HG03457 (cell line): ENCODE measurements at regions not wholly inside any gene's neighbourhood (a gene's known extent, or its start where the extent isn't known, plus 50 kb on each side); places are given as distances from the start of the nearest gene placed in this dataset.
"Not testable (repeated sequence)": the region's sequence is repeated elsewhere in the genome, so short reads cannot be mapped to it uniquely, and the experiment has no call there.

ENCODE experiments used
- ATAC-seq: cut with Tn5 transposase; IDR thresholded peaks from one replicate; pipeline ENCODE4 v1.9.1; 2021; ENCODE audit warnings: moderate number of reproducible peaks; ENCODE audit not compliant: unreplicated experiment

- ATAC-seq = no peak
Observed at GRCh38 chr3:151599103-151599672, 134.5 kb upstream of the AADACL2 start.

- ATAC-seq = no peak
Observed at GRCh38 chr3:151596940-151597339, 136.1 kb upstream of the IGSF10 start.

GRCh38 chr3:151593928-151594327 is 133.1 kb upstream of the IGSF10 start:
- no peak for ATAC-seq

GRCh38 chr3:151592287-151592686 is 131.4 kb upstream of the IGSF10 start:
- no peak for ATAC-seq

- no peak for ATAC-seq
Observed at GRCh38 chr3:151591441-151591840, 130.6 kb upstream of the IGSF10 start.

GRCh38 chr3:151589311-151589710 is 128.4 kb upstream of the IGSF10 start:
- no peak for ATAC-seq

GRCh38 chr3:151587659-151588058 is 126.8 kb upstream of the IGSF10 start:
- ATAC-seq = not testable (repeated sequence)

- peak; percentile 67 for ATAC-seq
Observed at GRCh38 chr3:151584566-151584965, 123.7 kb upstream of the IGSF10 start.

- no peak for ATAC-seq
Observed at GRCh38 chr3:151581035-151581434, 120.2 kb upstream of the IGSF10 start.

GRCh38 chr3:151580591-151580990 is 119.7 kb upstream of the IGSF10 start:
- no peak for ATAC-seq

- ATAC-seq = no peak
Observed at GRCh38 chr3:151579571-151580270, 118.9 kb upstream of the IGSF10 start.

- no peak for ATAC-seq
Observed at GRCh38 chr3:151578495-151578894, 117.6 kb upstream of the IGSF10 start.

GRCh38 chr3:151576511-151577137 is 115.8 kb upstream of the IGSF10 start:
- ATAC-seq = no peak

- no peak for ATAC-seq
Observed at GRCh38 chr3:151568184-151568583, 107.3 kb upstream of the IGSF10 start.

GRCh38 chr3:151567477-151567876 is 106.6 kb upstream of the IGSF10 start:
- no peak for ATAC-seq

GRCh38 chr3:151564261-151564660 is 103.4 kb upstream of the IGSF10 start:
- ATAC-seq = no peak

GRCh38 chr3:151563305-151563704 is 102.4 kb upstream of the IGSF10 start:
- no peak for ATAC-seq

GRCh38 chr3:151562891-151563290 is 102.0 kb upstream of the IGSF10 start:
- ATAC-seq = no peak

- no peak for ATAC-seq
Observed at GRCh38 chr3:151561878-151562277, 101.0 kb upstream of the IGSF10 start.

GRCh38 chr3:151560738-151561137 is 99.9 kb upstream of the IGSF10 start:
- no peak for ATAC-seq

- no peak for ATAC-seq
Observed at GRCh38 chr3:151559736-151560135, 98.9 kb upstream of the IGSF10 start.

- ATAC-seq = no peak
Observed at GRCh38 chr3:151558661-151559060, 97.8 kb upstream of the IGSF10 start.
